ENCODE measurements at regions not wholly inside any gene's neighbourhood (a gene's known extent, or its start where the extent isn't known, plus 50 kb on each side); places are given as distances from the start of the nearest gene placed in this dataset.
"Not testable (repeated sequence)": the region's sequence is repeated elsewhere in the genome, so short reads cannot be mapped to it uniquely, and the experiment has no call there.

- DNase-seq: no peak
These were observed 111.9 kb upstream of the MAP2 start for GRCh38 chr2:209311948-209312347.

DNA sequence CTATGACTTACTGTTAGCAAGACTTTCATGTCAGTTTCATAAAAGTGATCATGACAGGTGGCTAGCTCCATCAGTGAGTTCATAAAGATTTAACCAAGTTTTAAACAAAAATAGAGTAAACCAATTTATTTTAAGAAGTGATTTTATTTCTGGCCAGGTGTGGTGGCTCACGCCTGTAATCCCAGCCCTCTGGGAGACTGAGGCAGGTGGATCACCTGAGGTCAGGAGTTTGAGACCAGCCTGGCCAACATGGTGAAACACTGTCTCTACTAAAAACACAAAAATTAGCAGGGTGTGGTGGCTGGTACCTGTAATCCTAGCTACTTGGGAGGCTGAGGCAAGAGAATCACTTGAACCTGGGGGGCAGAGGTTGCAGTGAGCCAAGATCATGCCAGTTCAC is 111.4 kb upstream of the MAP2 start:
- not testable (repeated sequence) for DNase-seq

DNA sequence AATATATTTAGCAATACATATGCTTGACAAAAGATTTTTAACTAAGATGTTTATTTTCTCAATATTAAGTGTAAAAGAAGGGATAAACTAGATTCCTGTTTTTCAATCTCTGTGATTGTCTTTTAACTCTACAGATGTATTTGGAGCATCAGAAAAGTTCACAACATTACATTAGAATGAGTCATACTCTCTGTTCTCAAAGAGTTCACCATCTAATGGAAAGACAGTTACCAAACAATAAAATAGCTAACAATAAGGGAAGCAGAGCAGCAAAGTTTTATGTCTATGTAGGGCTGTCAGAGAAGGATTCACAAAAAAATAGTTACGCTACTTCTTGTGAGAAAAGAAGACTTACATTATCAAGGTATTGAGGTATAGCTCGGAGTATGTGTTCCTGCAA is 109.2 kb upstream of the MAP2 start:
- DNase-seq: no peak

- DNase-seq: no peak
These were observed 107.7 kb upstream of the MAP2 start for GRCh38 chr2:209316141-209316540.

DNA sequence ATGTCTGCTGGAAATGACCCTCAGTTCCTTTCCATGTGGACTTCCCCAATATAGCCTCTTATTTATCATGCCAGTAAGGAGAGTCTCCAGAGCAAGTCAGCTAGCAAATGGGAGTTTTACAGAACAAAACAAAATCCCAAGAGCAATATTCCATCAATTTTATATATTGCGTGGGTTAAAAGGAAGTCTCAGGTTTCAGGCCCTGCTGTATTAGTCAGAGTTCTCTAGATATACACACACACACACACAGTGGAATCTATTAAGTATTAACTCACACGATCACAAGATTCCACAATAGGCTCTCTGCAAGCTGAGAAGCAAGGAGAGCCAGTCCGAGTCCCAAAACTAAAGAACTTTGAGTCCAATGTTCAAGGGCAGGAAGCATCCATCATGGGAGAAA is 102.8 kb upstream of the MAP2 start:
- no peak for DNase-seq

DNA sequence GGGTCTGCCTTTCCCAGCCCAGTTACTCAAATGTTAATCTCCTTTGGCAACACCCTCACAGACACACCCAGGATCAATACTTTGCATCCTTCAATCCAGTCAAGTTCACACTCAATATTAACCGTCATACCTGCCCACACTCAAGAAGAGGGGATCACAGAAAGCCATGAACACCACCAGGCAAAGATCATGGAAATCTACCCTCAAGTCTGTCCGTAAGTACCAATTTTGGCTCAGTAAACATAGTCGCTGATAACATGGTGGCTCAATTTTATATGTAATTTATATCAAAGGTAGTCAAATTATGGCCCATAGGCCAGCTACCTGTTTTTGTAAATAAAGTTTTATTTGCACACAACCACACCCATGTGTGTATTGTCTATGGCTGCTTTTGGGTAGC is 102.3 kb upstream of the MAP2 start:
- DNase-seq: no peak

DNA sequence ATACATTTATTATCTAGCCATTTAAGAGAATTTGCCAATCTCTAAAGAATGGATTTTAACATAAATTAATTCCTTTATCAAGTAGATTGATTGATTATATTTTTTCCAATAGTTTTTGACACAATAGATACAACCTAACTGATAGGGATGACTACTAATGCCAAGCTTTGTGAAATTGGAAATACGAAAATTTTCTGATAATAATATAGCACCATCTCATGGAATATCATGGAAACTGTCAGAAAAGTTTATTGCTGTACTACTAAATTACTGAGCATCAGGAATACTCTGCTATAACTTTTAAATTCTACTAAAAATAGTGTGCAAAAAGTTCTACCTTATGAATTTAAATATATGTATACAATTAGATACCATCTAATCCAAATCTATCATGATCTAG is 101.8 kb upstream of the MAP2 start:
- DNase-seq: no peak

DNA sequence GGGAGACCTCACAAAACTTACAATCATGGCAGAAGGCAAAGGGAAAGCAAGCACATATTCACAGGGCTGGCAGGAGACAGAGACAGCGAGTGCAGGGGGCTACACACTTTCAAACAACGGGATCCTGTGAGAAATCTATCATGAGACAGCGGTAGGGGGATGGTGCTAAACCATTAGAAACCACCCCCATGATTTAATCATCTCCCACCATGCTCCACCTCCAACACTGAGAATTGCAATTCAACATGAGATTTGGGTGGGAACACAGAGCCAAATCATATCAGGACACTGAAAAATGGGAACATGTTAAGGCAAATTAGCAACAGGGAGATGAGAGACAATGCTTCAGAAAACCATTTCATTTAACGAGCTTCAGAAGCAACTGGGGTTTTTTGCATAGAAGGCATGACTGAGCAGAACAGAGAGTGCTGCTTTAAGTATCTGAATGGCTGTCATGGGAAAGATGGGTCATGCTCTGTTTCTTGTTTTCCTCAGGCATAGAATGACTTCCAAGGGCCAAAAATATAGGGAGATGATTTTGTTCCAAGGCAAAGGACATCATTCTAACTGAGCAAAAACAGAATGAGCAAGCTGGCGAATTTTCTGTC is 100.8 kb upstream of the MAP2 start:
- no peak for DNase-seq

DNA sequence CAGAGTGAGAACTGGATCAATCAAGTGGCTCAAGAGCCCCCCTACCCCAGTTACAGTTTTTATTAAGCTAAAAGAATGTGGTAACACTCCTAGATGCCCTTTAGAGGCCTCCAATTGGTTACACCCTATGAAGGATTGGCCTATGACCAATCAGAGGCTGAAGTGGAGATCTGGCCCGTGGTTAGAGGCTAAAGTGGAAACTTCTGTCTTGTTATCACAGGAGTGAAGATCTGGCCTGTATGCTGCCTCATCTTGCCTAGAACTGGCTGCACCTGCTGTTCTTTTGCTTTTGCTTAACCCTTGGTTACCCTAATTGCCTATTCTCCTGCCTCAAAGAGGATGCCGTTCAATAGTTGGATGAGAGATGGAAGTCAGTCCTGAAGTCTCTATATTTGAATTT is 100.1 kb upstream of the MAP2 start:
- no peak for DNase-seq

DNA sequence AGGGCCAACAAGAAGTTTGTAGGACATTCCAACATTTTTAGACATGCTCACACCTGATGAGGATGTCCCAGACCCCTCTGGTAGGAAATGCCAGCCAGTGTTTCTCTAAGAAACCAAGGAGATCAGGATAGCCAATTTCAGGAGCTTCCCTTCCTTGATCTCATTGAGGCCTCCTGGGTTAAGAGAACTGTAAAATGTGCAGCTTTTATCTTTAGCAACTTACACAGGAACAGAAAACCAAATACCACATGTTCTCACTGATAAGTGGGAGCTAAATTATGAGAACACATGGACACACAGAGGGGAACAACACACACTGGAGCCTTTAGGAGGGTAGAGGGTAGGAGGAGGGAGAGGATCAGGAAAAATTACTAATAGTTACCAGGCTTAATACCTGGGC is 99.6 kb upstream of the MAP2 start:
- DNase-seq: no peak

DNA sequence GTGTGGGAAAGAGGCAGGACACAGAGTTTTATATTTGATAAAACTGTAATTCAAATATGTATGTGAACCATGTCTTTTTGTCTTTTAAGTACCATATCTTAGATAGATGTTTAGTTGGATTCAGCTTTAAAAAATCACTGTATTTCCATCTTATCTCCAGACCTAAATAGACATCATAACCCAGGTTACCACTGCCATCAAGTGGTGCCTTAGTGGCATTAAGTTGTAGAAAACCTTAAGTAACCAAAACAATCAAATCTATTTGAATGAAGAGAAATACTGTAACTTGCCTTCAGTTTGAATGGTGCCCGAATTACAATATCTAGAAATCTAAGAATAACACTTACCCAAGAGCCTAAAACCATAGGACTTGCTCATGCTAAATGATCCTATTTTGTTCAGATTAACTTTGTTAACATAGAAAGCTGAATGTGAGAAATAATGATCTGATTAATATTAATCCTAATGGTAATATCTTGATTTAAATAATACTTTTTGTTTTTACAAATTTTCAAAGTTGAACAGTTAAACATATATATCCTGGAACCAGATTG is 92.5 kb upstream of the MAP2 start:
- DNase-seq: no peak

DNA sequence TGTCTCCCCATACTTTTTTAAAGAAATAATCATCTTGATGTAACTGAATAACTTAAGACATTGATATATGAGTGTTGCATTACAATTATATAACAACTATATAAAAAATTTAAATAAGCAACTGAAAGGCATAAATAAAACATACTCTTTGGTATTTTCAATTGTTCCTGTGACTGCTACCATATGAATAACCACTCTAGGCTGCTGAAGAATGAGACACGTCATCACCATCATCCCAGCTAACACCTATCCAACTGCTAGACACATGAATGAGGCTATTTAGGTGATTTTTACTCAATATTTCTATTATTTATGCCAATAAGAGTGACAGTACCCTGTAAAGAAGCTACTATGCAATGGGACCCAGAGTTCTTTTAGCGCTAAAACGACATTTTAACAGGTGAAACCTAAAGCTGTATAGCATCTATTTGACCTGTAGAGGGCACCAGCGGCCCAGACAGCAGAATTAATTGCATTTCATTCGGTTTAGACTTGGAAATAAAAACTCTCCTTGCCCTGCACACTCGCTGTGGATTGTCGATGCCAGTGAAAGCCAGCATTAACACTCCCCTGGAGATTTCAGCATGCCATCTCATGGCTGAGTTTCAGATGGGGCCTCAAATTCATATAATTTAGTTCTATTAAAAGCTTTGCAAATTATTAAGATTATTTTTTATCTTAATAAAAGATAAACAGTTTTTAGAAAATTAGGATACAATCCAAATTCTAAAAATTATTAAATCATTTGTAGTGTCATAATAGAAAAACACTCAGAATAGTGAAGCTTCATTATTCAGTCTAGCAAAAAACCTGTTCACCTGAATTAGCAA is 89.4 kb upstream of the MAP2 start:
- peak in 1 of 2 experiments; percentile 49 for DNase-seq

- no peak for DNase-seq
These were observed 83.3 kb upstream of the MAP2 start for GRCh38 chr2:209340522-209340921.

- DNase-seq: no peak
These were observed 79.5 kb upstream of the MAP2 start for GRCh38 chr2:209344349-209344748.

DNA sequence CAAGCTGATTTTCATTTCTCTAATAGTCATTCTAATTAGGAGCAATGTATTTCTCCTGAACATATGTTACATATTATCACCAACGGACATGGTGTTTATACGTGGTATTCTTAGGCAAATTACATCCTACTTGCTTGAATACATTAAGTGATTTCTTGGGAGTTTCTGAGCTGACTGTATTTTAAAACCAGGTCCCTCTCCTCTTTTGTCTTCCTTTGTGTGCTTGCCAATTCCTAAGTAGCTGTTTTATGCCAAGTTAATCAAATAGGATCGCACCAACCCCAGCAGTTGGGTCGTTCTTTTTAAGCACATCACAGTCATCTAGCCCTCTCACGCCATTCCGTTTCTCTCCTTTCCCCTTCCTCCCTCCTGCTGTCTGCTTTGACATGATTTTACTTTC is 75.4 kb upstream of the MAP2 start:
- DNase-seq: no peak

- DNase-seq: no peak
These were observed 72.2 kb upstream of the MAP2 start for GRCh38 chr2:209351636-209352035.

DNA sequence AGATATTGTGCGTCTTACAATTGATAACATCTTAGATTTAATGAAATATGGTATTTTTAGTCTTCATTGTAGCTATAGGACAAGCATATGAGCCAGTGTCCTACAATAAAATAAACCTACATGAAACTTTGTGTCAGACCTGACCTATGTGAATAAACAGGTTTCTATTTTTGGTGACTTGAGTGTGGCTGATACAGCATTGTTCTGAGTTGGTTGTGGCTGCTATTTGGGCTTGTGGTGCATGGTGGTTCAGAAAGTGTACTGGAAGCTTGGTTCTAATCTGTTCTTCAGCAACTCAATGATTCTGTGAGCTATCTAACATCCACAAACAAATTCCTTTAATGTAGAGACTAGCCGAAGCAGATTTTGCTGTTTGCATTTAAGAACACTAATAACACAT is 64.9 kb upstream of the MAP2 start:
- no peak for DNase-seq

DNA sequence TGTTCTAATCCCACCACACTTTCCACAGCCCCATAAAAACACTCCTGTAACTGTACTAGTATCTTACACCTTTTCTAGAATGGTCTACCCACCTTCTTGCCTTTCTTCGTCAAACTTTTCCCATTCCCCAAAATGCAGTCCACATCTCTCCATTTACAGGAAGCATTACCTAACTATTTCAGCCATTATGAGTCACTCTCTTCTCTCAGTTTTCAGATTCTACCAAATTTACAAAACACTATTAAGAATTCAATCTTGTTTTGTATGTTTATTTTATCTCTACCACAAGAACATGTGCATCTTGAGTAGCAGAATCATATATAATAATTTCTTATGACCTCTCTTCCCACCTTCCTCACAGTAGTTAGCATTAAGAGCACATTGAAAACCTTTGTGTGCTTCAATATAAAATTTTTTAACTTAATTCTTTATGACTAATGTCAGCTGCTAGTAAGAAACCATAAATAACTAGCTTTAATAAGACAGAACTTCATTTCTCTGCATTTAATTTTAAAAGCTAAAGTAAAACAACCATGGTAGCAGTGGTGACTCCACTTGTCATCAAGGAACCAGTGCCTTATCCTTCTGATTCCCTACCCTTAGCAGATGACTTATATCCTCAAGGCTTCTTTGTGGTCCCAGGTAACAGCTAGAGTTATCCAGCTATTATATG is 56.6 kb upstream of the MAP2 start:
- DNase-seq: no peak

DNA sequence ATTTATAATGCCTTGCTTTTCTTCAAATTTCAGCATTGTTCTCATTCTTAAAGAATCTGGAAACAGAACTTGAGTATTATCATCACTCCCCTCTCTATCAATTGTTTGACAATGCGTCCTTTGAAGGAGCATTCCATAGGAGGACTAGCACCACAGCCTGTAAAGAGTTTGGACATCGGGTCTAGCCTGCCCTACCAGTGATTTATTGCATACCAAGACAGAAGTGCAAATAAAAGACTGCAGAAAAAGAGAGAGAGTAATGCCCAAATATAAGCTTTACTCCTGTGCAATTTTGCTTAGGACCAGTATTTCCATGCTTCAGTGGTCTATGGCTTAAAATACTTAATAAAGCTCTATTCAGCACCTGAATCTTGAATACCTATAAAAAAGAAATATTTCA is 55.4 kb upstream of the MAP2 start:
- DNase-seq: no peak

DNA sequence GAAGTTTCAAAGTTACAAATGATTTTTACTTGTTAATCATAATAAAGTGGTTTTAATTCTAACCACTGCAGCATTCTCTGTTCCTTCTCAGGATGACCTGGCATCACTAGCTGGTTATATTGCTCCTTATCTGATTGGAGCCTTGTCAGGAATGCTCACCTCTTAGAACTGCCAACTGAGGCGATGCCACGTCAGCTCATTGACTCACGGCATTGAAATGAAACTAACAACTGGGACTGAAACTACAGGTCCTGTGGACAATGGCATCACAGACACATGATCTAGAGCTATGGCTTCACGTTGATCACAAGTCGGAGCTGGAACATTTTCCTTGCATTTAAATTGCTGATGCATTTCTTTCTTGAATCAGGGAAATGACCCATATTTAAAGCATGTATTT is 54.9 kb upstream of the MAP2 start:
- DNase-seq: no peak

- no peak for DNase-seq
These were observed 54.2 kb upstream of the MAP2 start for GRCh38 chr2:209369656-209370055.

- DNase-seq: no peak
These were observed 52.4 kb upstream of the MAP2 start for GRCh38 chr2:209371407-209371806.
